ENCODE measurements at regions not wholly inside any gene's neighbourhood (a gene's known extent, or its start where the extent isn't known, plus 50 kb on each side); places are given as distances from the start of the nearest gene placed in this dataset.

GRCh38 chr5:3778945-3779344, 183.3 kb downstream of the IRX1 start:
- H3K4me1 Mint-ChIP-seq (ENCODE audit: low read depth): no peaks in the 10 kb centered on the region
- no peak for DNase-seq
- no peak overlapping the region for H3K27ac Mint-ChIP-seq
- H3K4me3 Mint-ChIP-seq: no peak overlapping the region
- no peaks in the 10 kb centered on the region for H3K36me3 Mint-ChIP-seq (ENCODE audit: low read depth)
- H3K27me3 Mint-ChIP-seq (ENCODE audit: insufficient read depth): no peaks in the 10 kb centered on the region; the same call in 1 of the 2 replicates
- TF ChIP-seq CTCF (IDR thresholded peaks at IDR 0.05): no peak
- H3K9me3 Mint-ChIP-seq: peaks cover 67% of the 10 kb centered on the region

DNA sequence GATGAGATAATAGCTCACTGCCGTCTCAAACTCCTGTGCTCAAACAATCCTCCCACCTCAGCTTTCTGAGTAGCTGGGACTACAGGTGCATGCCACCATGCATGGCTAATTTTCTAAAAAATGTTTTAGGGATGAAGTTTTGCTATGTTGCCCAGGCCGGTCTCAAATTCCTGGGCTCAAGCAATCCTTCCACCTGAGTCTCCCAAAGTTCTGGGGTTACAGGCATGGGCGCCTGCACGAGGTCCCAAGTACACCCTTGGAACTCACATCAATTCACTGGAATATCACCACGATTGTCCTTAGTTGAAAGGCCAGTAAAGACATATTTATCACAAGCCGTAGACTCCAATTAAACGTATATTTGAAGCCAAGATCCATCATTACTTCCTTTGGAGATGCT, 184.6 kb downstream of the IRX1 start:
- TF ChIP-seq CTCF (IDR thresholded peaks at IDR 0.05): no peak
- no peak for DNase-seq
- H3K27ac Mint-ChIP-seq: no peak overlapping the region
- peaks cover 56% of the 10 kb centered on the region for H3K9me3 Mint-ChIP-seq
- H3K4me1 Mint-ChIP-seq (ENCODE audit: low read depth): no peaks in the 10 kb centered on the region
- no peak overlapping the region for H3K4me3 Mint-ChIP-seq
- no peaks in the 10 kb centered on the region for H3K36me3 Mint-ChIP-seq (ENCODE audit: low read depth)
- no peaks in the 10 kb centered on the region; the same call in 1 of the 2 replicates for H3K27me3 Mint-ChIP-seq (ENCODE audit: insufficient read depth)

DNA sequence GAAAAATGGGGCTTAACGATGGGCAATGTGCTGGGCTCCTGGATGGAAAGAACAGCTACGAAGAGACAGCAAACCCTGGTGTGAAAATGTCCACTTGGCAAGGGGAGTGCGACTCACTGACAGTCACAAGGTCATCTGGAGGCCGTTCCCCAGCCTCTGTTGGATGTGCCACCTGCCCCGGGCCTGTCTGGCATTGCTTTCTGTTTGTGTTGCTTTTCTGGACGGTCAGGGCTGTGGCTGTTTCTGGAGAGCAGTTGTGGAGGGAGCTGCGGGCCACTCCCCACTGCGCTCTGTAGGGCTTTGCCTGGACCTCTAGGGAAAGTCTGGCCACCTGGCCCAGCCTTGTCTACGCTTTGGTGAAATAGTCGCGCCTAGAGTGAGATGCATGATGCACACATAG, 185.3 kb downstream of the IRX1 start:
- H3K27me3 Mint-ChIP-seq (ENCODE audit: insufficient read depth): no peaks in the 10 kb centered on the region
- no peak overlapping the region for H3K27ac Mint-ChIP-seq

DNA sequence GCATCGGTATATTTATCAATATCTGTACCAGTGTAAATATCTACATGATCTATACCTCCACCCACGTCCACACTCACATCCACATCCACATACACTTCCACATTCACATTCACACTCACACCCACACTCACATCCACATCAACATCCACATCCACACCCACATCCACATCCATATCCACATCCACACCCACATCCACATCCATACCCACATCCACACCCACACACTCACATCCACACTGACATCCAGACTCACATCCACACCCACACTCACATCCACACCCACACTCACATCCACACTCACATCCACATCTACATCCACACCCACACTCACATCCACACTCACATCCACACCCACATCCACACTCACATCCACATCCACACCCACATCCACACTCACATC, 189.2 kb downstream of the IRX1 start:
- Mint-ChIP-seq H3K4me1 (ENCODE audit: low read depth) (no peaks in the 10 kb centered on the region), H3K27me3 (ENCODE audit: insufficient read depth) (no peaks in the 10 kb centered on the region), H3K9me3 (peaks cover 60% of the 10 kb centered on the region), H3K4me3 (no peak overlapping the region), H3K36me3 (ENCODE audit: low read depth) (no peaks in the 10 kb centered on the region), H3K27ac (no peak overlapping the region)
- DNase-seq: no peak
- no peak for TF ChIP-seq CTCF (IDR thresholded peaks at IDR 0.05)

More for the DNA sequence above, 185.3 kb downstream of the IRX1 start:
- Mint-ChIP-seq H3K4me3 (no peak overlapping the region), H3K36me3 (ENCODE audit: low read depth) (no peaks in the 10 kb centered on the region), H3K4me1 (ENCODE audit: low read depth) (no peaks in the 10 kb centered on the region), H3K9me3 (peaks cover 53% of the 10 kb centered on the region)
- TF ChIP-seq CTCF (IDR thresholded peaks at IDR 0.05): no peak
- no peak for DNase-seq

- TF ChIP-seq CTCF (IDR thresholded peaks at IDR 0.05): no peak
- Mint-ChIP-seq H3K9me3 (peaks cover 56% of the 10 kb centered on the region), H3K27me3 (ENCODE audit: insufficient read depth) (no peaks in the 10 kb centered on the region), H3K36me3 (ENCODE audit: low read depth) (no peaks in the 10 kb centered on the region), H3K4me1 (ENCODE audit: low read depth) (no peaks in the 10 kb centered on the region), H3K27ac (no peak overlapping the region), H3K4me3 (no peak overlapping the region)
- no peak for DNase-seq
Measured at GRCh38 chr5:3786165-3786564, 190.5 kb downstream of the IRX1 start.

DNA sequence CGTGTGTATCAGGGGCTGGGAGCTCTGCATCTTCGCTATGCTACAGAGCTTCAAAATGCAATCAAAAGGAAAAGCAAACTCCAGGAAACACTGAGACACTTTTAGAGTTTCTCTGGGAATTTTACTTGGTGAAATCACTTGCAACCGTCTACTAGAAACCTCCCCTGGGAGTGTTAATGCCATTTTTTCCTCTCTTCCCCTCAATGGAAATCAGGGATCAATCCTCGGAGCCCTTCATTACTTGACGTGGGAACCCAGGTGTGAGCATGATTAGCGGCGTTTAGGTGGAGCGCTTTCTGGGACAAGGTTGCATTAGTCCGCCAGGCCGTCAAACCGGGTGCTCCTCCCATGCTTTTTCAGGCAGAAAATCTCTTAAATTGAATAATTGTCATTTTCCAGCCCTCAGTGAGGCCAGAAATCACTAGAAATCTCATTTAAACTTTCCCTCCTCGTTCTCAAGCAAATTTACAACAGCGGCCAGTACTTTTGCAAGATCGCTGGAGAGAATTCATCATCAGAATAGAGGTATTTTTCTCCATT, 191.3 kb downstream of the IRX1 start:
- Mint-ChIP-seq H3K27me3 (ENCODE audit: insufficient read depth) (no peaks in the 10 kb centered on the region), H3K4me3 (no peak overlapping the region), H3K9me3 (peaks cover 54% of the 10 kb centered on the region), H3K36me3 (ENCODE audit: low read depth) (no peaks in the 10 kb centered on the region), H3K4me1 (ENCODE audit: low read depth) (no peaks in the 10 kb centered on the region), H3K27ac (no peak overlapping the region)
- no peak for TF ChIP-seq CTCF (IDR thresholded peaks at IDR 0.05)
- DNase-seq: no peak
